HEK293T (cell line): ENCODE measurements at regions not wholly inside any gene's neighbourhood (a gene's known extent, or its start where the extent isn't known, plus 50 kb on each side); places are given as distances from the start of the nearest gene placed in this dataset.

Experiments used
- BHLHE40 ChIP-seq: fragments of 450-650 bp; IDR thresholded peaks from 2 replicates; pipeline ENCODE4 v1.6.1; 2016; ENCODE audit warnings: mild to moderate bottlenecking, moderate library complexity, borderline replicate concordance
- ELF4 ChIP-seq: fragments of 450-650 bp; IDR thresholded peaks from 2 replicates; pipeline ENCODE4 v1.6.1; 2017; ENCODE audit warnings: antibody characterized with exemption
- FOXA1 ChIP-seq: fragments of 450-650 bp; IDR thresholded peaks from 2 replicates; pipeline ENCODE4 v1.6.1; 2016; ENCODE audit warnings: mild to moderate bottlenecking
- FOXM1 ChIP-seq: fragments of 450-650 bp; IDR thresholded peaks from 2 replicates; pipeline ENCODE4 v1.6.1; 2017; ENCODE audit warnings: mild to moderate bottlenecking, borderline replicate concordance
- L3MBTL2 ChIP-seq: fragments of 450-650 bp; conservative IDR thresholded peaks from 2 replicates; pipeline ENCODE4 v1.6.1; 2016; ENCODE audit warnings: mild to moderate bottlenecking
- LEF1 ChIP-seq: fragments of 450-650 bp; IDR thresholded peaks from 2 replicates; pipeline ENCODE4 v1.6.1; 2017; ENCODE audit warnings: mild to moderate bottlenecking, borderline replicate concordance
- PKNOX1 ChIP-seq: fragments of 450-650 bp; IDR thresholded peaks from 2 replicates; pipeline ENCODE4 v1.6.1; 2016
- SP1 ChIP-seq: fragments of 450-650 bp; IDR thresholded peaks from 2 replicates; pipeline ENCODE4 v1.6.1; 2017
- SUZ12 ChIP-seq: fragments of 450-650 bp; IDR thresholded peaks from 2 replicates; pipeline ENCODE4 v1.6.1; 2016; ENCODE audit warnings: mild to moderate bottlenecking
- TARDBP ChIP-seq: fragments of 450-650 bp; IDR thresholded peaks from 2 replicates; pipeline ENCODE4 v1.6.1; 2016

GRCh38 chr12:67028529-67028928 lies 240.6 kb upstream of the CAND1 start:
- no peak for TF ChIP-seq BHLHE40
- no peak for TF ChIP-seq LEF1
- no peak for TF ChIP-seq ELF4
- TF ChIP-seq TARDBP = no peak
- no peak for TF ChIP-seq FOXA1
- no peak for TF ChIP-seq SP1
- TF ChIP-seq SUZ12 = no peak
- TF ChIP-seq FOXM1 = no peak
- TF ChIP-seq PKNOX1 = no peak
- TF ChIP-seq L3MBTL2 = no peak
